Vagina (tissue), 2 donors: ENCODE measurements at regions not wholly inside any gene's neighbourhood (a gene's known extent, or its start where the extent isn't known, plus 50 kb on each side); places are given as distances from the start of the nearest gene placed in this dataset.

Experiments
- POLR2A ChIP-seq, 2 donors: fragments of 450-650 bp; IDR thresholded peaks; one replicate each; pipeline ENCODE4 v1.6.1; 2017; ENCODE audit warnings: antibody characterized with exemption in 2 of 2, mild to moderate bottlenecking in 2 of 2, moderate library complexity in 2 of 2
- POLR2AphosphoS5 ChIP-seq, 2 donors: sonication (generic); formaldehyde crosslinking; IDR thresholded peaks; one replicate each; pipeline ENCODE4 v1.9.0; 2017; ENCODE audit warnings: antibody characterized with exemption in 2 of 2, mild to moderate bottlenecking in 2 of 2, low read depth in 1 of 2; ENCODE audit not compliant: insufficient read depth in 1 of 2
- TF ChIP-seq, protein P1 (sequence below), 3 experiments: fragments of 450-650 bp in 2 of 3; fragments of 200-600 bp in 1 of 3; sonication (generic) in 1 of 3; IDR thresholded peaks; one replicate each; pipeline ENCODE4 v1.5.1; 2017 to 2019; ENCODE audit warnings: antibody characterized with exemption in 3 of 3, mild to moderate bottlenecking in 2 of 3, moderate library complexity in 2 of 3

DNA sequence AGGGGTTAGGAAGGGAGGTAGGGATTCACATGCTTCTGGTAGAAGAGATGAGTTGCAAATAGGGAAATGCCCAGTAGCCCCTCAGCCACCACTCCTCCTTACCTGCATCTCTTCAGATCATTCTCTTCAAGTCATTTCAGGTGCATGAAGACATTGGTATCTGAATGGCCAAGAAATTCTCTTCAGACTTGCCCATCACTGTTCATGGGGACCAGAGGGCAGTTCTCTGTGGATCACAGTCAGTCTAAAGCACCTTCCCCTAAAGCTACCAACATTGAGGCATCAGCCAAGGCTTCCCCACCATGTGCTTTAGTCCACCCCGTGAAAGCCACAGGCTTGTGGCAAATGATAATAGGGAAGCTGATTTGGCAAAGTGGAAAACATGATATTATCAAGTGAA, 319.4 kb upstream of the ZNF32 start:
- TF ChIP-seq, protein P1, sequence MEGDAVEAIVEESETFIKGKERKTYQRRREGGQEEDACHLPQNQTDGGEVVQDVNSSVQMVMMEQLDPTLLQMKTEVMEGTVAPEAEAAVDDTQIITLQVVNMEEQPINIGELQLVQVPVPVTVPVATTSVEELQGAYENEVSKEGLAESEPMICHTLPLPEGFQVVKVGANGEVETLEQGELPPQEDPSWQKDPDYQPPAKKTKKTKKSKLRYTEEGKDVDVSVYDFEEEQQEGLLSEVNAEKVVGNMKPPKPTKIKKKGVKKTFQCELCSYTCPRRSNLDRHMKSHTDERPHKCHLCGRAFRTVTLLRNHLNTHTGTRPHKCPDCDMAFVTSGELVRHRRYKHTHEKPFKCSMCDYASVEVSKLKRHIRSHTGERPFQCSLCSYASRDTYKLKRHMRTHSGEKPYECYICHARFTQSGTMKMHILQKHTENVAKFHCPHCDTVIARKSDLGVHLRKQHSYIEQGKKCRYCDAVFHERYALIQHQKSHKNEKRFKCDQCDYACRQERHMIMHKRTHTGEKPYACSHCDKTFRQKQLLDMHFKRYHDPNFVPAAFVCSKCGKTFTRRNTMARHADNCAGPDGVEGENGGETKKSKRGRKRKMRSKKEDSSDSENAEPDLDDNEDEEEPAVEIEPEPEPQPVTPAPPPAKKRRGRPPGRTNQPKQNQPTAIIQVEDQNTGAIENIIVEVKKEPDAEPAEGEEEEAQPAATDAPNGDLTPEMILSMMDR (IDR thresholded peaks at IDR 0.05), result no peak
- TF ChIP-seq POLR2AphosphoS5 (IDR thresholded peaks at IDR 0.05; ENCODE audit: insufficient read depth in 1 of 2, low read depth in 1 of 2), result no peak
- no peak for TF ChIP-seq POLR2A (IDR thresholded peaks at IDR 0.05)
